ENCODE measurements at regions not wholly inside any gene's neighbourhood (a gene's known extent, or its start where the extent isn't known, plus 50 kb on each side); places are given as distances from the start of the nearest gene placed in this dataset.

GRCh38 chr12:44929236-44929885 lies 53.2 kb upstream of the NELL2 start (continued):
- TF ChIP-seq CDX4 (CRISPR knock-in tag; IDR thresholded peaks at IDR 0.05; ENCODE audit: borderline replicate concordance) (no peak), ERG (CRISPR knock-in tag; IDR thresholded peaks at IDR 0.05) (no peak), STAT6 (CRISPR knock-in tag; conservative IDR thresholded peaks at IDR 0.05; ENCODE audit: low read depth) (no peak), ATF3 (CRISPR knock-in tag; conservative IDR thresholded peaks at IDR 0.05) (no peak)

Measured in WTC11 (cell line).